SK-N-SH treated with all-trans-retinoic acid at 6 μM for 48 hours (cell line): ENCODE measurements at regions not wholly inside any gene's neighbourhood (a gene's known extent, or its start where the extent isn't known, plus 50 kb on each side); places are given as distances from the start of the nearest gene placed in this dataset.

Experiments used
- BACH2 ChIP-seq: fragments of 250-450 bp; sonication (Bioruptor Pico); IDR thresholded peaks from 2 replicates; pipeline ENCODE4 v1.9.0; 2021; ENCODE audit warnings: mild to moderate bottlenecking, borderline replicate concordance
- ESRRG ChIP-seq: fragments of 250-450 bp; sonication (Bioruptor Pico); IDR thresholded peaks from 2 replicates; pipeline ENCODE4 v1.6.1; 2021; ENCODE audit warnings: mild to moderate bottlenecking
- ISL1 ChIP-seq: fragments of 250-450 bp; sonication (Bioruptor Pico); IDR thresholded peaks from 2 replicates; pipeline ENCODE4 v2.1.2; 2022; ENCODE audit warnings: mild to moderate bottlenecking, moderate library complexity
- PATZ1 ChIP-seq: fragments of 250-450 bp; sonication (Bioruptor Pico); IDR thresholded peaks from 2 replicates; pipeline ENCODE4 v1.8.0; 2020; ENCODE audit warnings: mild to moderate bottlenecking, moderate library complexity, borderline replicate concordance
- PPARA ChIP-seq: fragments of 250-450 bp; sonication (Bioruptor Pico); IDR thresholded peaks from 2 replicates; pipeline ENCODE4 v1.5.0; 2020; ENCODE audit warnings: mild to moderate bottlenecking, borderline replicate concordance
- RARB ChIP-seq: fragments of 250-450 bp; sonication (Bioruptor Pico); IDR thresholded peaks from 2 replicates; pipeline ENCODE4 v1.8.0; 2021; ENCODE audit warnings: mild to moderate bottlenecking, moderate library complexity
- TSHZ2 ChIP-seq: fragments of 250-450 bp; sonication (Bioruptor Pico); IDR thresholded peaks from 2 replicates; pipeline ENCODE4 v1.5.0; 2020; ENCODE audit warnings: mild to moderate bottlenecking, moderate library complexity
- ZC3H10 ChIP-seq: fragments of 250-450 bp; sonication (Bioruptor Pico); IDR thresholded peaks from 2 replicates; pipeline ENCODE4 v1.5.1; 2021; ENCODE audit warnings: mild to moderate bottlenecking, moderate library complexity
- ZFP3 ChIP-seq: fragments of 250-450 bp; sonication (Bioruptor Pico); IDR thresholded peaks from 2 replicates; pipeline ENCODE4 v1.5.0; 2020; ENCODE audit warnings: mild to moderate bottlenecking, moderate library complexity
- ZNF70 ChIP-seq: fragments of 450-650 bp; formaldehyde crosslinking; IDR thresholded peaks from 2 replicates; pipeline ENCODE4 v1.5.0; 2020; ENCODE audit warnings: mild to moderate bottlenecking, moderate library complexity
- TF ChIP-seq, protein P1 (sequence below): fragments of 250-450 bp; sonication (Bioruptor Pico); IDR thresholded peaks from 2 replicates; pipeline ENCODE4 v1.5.1; 2020; ENCODE audit warnings: low read depth, mild to moderate bottlenecking, moderate library complexity

GRCh38 chr16:65648101-65648500 is 526.2 kb upstream of the CDH11 start:
- no peak for TF ChIP-seq ESRRG
- TF ChIP-seq ZNF70 (CRISPR knock-in tag), result no peak
- no peak for TF ChIP-seq TSHZ2
- no peak for TF ChIP-seq RARB (CRISPR knock-in tag)
- no peak for TF ChIP-seq PPARA (CRISPR knock-in tag)
- no peak for TF ChIP-seq ZFP3
- TF ChIP-seq ISL1 (CRISPR knock-in tag), result no peak
- TF ChIP-seq ZC3H10 (CRISPR knock-in tag), result no peak
- TF ChIP-seq PATZ1 (CRISPR knock-in tag), result no peak
- TF ChIP-seq, protein P1, sequence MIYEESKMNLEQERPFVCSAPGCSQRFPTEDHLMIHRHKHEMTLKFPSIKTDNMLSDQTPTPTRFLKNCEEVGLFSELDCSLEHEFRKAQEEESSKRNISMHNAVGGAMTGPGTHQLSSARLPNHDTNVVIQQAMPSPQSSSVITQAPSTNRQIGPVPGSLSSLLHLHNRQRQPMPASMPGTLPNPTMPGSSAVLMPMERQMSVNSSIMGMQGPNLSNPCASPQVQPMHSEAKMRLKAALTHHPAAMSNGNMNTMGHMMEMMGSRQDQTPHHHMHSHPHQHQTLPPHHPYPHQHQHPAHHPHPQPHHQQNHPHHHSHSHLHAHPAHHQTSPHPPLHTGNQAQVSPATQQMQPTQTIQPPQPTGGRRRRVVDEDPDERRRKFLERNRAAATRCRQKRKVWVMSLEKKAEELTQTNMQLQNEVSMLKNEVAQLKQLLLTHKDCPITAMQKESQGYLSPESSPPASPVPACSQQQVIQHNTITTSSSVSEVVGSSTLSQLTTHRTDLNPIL (CRISPR knock-in tag), result no peak
- TF ChIP-seq BACH2 (CRISPR knock-in tag), result no peak
